Sigmoid colon (tissue), 6 donors: ENCODE measurements at regions not wholly inside any gene's neighbourhood (a gene's known extent, or its start where the extent isn't known, plus 50 kb on each side); places are given as distances from the start of the nearest gene placed in this dataset.

Experiments used
- DNase-seq: peaks from one replicate; pipeline ENCODE4 v3.0.0-alpha.2; 2019
- H3K27ac ChIP-seq, 4 donors: fragments of 200-600 bp; sonication (generic); one replicate each; pipeline ENCODE4 v1.5.1; 2016 to 2019; ENCODE audit warnings: mild to moderate bottlenecking in 1 of 4
- H3K27me3 ChIP-seq, 3 donors: fragments of 200-600 bp; sonication (generic); one replicate each; pipeline ENCODE4 v1.5.1; 2019; ENCODE audit warnings: mild to moderate bottlenecking in 1 of 3
- H3K36me3 ChIP-seq, 4 donors: fragments of 200-600 bp; sonication (generic); one replicate each; pipeline ENCODE4 v1.5.1; 2016 to 2019
- H3K4me1 ChIP-seq, 4 donors: fragments of 200-600 bp; sonication (generic); one replicate each; pipeline ENCODE4 v1.5.1; 2017 to 2019
- H3K4me3 ChIP-seq, 4 donors: fragments of 200-600 bp; sonication (generic); one replicate each; pipeline ENCODE4 v1.5.1; 2017 to 2019; ENCODE audit warnings: mild to moderate bottlenecking in 2 of 4, moderate library complexity in 1 of 4
- H3K9me3 ChIP-seq, 4 donors: fragments of 200-600 bp in 3 of 4; sonication (generic) in 3 of 4; one replicate each; pipeline versions ENCODE4 v1.5.1 to v1.6.1; 2013 to 2019
- EP300 ChIP-seq, 4 donors: sonication (generic); formaldehyde crosslinking; IDR thresholded peaks; one replicate each; pipeline ENCODE4 v1.6.1; 2017; ENCODE audit warnings: antibody characterized with exemption in 4 of 4
- POLR2A ChIP-seq, 2 donors: fragments of 450-650 bp; IDR thresholded peaks; one replicate each; pipeline ENCODE4 v1.6.1; 2016; ENCODE audit warnings: antibody characterized with exemption in 2 of 2, mild to moderate bottlenecking in 2 of 2, moderate library complexity in 2 of 2
- POLR2AphosphoS5 ChIP-seq, 4 donors: sonication (generic); formaldehyde crosslinking; IDR thresholded peaks; one replicate each; pipeline ENCODE4 v1.6.1; 2017; ENCODE audit warnings: antibody characterized with exemption in 4 of 4
- WGBS, 2 donors: extraction: QIAGEN DNeasy Blood & Tissue Kit; methylation state at CpG; one replicate each; pipeline ENCODE4 v1.1.7; 2013; 5-methylcytosine and 5-hydroxymethylcytosine counted together
- intact Hi-C: fragments of 100-400 bp; cut with DNase I; formaldehyde crosslinking; loops from one replicate; pipeline ENCODE4 v1.15.1; 2023
- TF ChIP-seq, protein P1 (sequence below), 4 experiments: fragments of 450-650 bp in 3 of 4; fragments of 200-600 bp in 1 of 4; IDR thresholded peaks; one replicate each; pipeline ENCODE4 v1.5.1; 2016 to 2019; ENCODE audit warnings: antibody characterized with exemption in 4 of 4, mild to moderate bottlenecking in 3 of 4, moderate library complexity in 2 of 4
- donor health status: healthy with polysubstance abuse.
- donor health status: healthy.

DNA sequence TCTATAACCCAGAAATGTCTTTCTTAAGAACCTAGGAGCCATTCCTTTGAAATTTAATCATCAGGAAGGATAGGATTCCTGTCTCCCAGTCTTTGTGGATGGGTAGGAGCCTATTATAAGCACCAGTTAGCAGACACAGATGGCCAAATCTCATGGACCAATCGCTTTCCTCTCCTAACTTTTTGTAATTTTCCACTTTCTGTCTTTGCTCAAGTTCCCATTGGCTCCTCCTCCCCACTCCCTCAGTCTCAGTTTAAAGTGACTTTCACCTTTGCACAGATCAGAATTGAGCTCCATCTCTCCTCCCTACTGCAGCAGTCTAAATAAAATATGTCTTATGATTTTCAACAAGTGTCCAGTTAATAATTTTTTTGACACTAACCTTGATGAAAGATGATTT is 192.3 kb downstream of the HS3ST3A1 start:
- H3K27me3 ChIP-seq, result no peaks in the 10 kb centered on the region
- no peaks in the 10 kb centered on the region for H3K4me1 ChIP-seq
- no peak overlapping the region for H3K27ac ChIP-seq
- DNase-seq, result no peak
- no peaks in the 10 kb centered on the region for H3K9me3 ChIP-seq
- H3K36me3 ChIP-seq, result no peaks in the 10 kb centered on the region
- intact Hi-C loops, result no loop called here
- WGBS, 2 donors, result 85 to 87% methylated on average over 1 of the region's 1 CpG
- TF ChIP-seq POLR2AphosphoS5 (IDR thresholded peaks at IDR 0.05) (no peak), POLR2A (IDR thresholded peaks at IDR 0.05) (no peak), EP300 (IDR thresholded peaks at IDR 0.05) (no peak)
- TF ChIP-seq, protein P1, sequence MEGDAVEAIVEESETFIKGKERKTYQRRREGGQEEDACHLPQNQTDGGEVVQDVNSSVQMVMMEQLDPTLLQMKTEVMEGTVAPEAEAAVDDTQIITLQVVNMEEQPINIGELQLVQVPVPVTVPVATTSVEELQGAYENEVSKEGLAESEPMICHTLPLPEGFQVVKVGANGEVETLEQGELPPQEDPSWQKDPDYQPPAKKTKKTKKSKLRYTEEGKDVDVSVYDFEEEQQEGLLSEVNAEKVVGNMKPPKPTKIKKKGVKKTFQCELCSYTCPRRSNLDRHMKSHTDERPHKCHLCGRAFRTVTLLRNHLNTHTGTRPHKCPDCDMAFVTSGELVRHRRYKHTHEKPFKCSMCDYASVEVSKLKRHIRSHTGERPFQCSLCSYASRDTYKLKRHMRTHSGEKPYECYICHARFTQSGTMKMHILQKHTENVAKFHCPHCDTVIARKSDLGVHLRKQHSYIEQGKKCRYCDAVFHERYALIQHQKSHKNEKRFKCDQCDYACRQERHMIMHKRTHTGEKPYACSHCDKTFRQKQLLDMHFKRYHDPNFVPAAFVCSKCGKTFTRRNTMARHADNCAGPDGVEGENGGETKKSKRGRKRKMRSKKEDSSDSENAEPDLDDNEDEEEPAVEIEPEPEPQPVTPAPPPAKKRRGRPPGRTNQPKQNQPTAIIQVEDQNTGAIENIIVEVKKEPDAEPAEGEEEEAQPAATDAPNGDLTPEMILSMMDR (IDR thresholded peaks at IDR 0.05), result no peak
- H3K4me3 ChIP-seq, result no peak overlapping the region

GRCh38 chr17:13407381-13407780 is 194.3 kb downstream of the HS3ST3A1 start:
- WGBS, 2 donors, result 91% methylated on average over 6 of the region's 6 CpGs
- Histone ChIP-seq H3K4me1 (no peaks in the 10 kb centered on the region), H3K4me3 (no peak overlapping the region), H3K36me3 (no peaks in the 10 kb centered on the region), H3K27ac (no peak overlapping the region), H3K9me3 (no peaks in the 10 kb centered on the region), H3K27me3 (no peaks in the 10 kb centered on the region)
- no peak for DNase-seq
- no peak for TF ChIP-seq EP300 (IDR thresholded peaks at IDR 0.05)
- TF ChIP-seq POLR2A (IDR thresholded peaks at IDR 0.05), result no peak
- TF ChIP-seq, protein P1 (IDR thresholded peaks at IDR 0.05), result no peak
- no peak for TF ChIP-seq POLR2AphosphoS5 (IDR thresholded peaks at IDR 0.05)
- intact Hi-C loops, result no loop called here

DNA sequence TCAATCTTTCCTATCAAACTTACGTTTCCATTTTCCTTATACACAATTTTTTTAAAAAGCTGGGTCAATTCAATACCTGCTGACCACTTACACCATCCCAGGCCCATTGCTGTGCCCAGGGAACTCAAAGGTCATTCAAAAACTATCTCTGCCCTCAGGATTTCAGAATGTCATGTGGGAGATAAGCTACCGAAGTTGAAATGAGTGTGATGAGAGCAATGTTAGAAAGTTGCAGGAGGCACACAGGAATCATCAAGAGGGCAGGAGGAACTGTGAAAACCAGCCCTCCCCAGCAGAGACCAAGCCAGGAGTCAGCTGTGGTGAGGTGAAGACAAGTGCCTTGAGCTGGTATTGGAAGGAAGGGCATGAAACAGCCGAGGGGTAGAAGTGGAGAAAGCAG is 195.9 kb downstream of the HS3ST3A1 start:
- no peaks in the 10 kb centered on the region for H3K9me3 ChIP-seq
- H3K27ac ChIP-seq, result no peak overlapping the region
- no peak for DNase-seq
- no peaks in the 10 kb centered on the region for H3K36me3 ChIP-seq
- H3K27me3 ChIP-seq, result no peaks in the 10 kb centered on the region
- 70 to 73% methylated on average over 3 of the region's 3 CpGs for WGBS, 2 donors
- H3K4me3 ChIP-seq, result no peak overlapping the region
- H3K4me1 ChIP-seq, result no peaks in the 10 kb centered on the region
- TF ChIP-seq, protein P1 (IDR thresholded peaks at IDR 0.05), result no peak
- no peak for TF ChIP-seq POLR2AphosphoS5 (IDR thresholded peaks at IDR 0.05)
- intact Hi-C loops, result no loop called here

GRCh38 chr17:13405080-13405479 is 196.6 kb downstream of the HS3ST3A1 start:
- H3K27me3 ChIP-seq, result no peaks in the 10 kb centered on the region
- no peak for DNase-seq
- TF ChIP-seq POLR2AphosphoS5 (IDR thresholded peaks at IDR 0.05), result no peak
- TF ChIP-seq EP300 (IDR thresholded peaks at IDR 0.05), result no peak
- TF ChIP-seq POLR2A (IDR thresholded peaks at IDR 0.05), result no peak
- H3K27ac ChIP-seq, result no peak overlapping the region
- intact Hi-C loops, result no loop called here
- no peaks in the 10 kb centered on the region for H3K4me1 ChIP-seq
- 94 to 99% methylated on average over 1 of the region's 1 CpG for WGBS, 2 donors
- H3K36me3 ChIP-seq, result no peaks in the 10 kb centered on the region
- no peak overlapping the region for H3K4me3 ChIP-seq
- no peaks in the 10 kb centered on the region for H3K9me3 ChIP-seq

DNA sequence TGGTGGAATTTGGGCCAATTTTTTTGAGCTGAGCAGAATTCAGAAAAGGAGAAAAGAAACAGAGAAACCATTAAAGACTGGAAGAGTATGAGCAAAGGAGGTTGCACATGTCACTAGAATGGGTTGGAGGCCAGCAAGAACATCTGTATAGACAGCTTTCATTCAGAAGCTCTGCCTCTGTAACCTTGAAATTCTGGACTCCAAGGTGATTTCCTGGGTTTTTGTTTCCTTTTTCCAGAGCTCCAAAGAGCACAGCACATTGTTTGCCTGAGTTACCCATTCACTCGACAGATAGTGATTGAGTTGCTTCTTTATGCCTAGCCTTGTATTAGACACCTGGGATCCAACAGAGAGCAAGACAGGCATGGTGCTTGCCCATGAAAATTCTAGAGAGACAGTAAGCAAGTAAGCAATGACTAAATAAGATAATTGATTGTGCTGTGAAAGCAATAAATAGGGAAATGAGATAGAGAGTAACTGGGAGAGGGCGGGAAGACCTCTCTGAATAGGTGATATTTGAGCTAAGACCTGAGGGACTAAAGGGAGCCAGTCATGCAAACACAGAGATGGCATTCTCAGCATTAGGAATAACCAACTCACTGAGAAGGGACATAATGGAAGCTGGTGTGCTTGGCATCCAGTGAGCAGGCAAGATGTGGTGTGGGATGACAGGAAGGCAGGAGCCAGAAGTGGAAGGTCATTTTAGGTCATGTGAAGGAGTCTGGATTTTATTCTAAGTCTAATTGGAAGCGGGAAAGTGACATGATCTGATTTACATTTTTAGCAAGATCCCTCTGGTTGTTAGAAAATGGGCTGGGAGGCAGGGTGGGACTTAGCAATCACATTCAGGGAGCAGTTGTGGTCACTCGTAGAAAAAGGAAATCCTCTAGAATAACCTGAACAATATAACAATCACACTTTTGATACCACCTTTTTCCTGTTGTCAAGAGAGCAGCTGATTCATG is 197.5 kb downstream of the HS3ST3A1 start:
- Histone ChIP-seq H3K4me3 (no peak overlapping the region), H3K27me3 (no peaks in the 10 kb centered on the region), H3K36me3 (no peaks in the 10 kb centered on the region), H3K4me1 (no peaks in the 10 kb centered on the region), H3K27ac (no peak overlapping the region), H3K9me3 (no peaks in the 10 kb centered on the region)
- no peak for DNase-seq
- no peak for TF ChIP-seq EP300 (IDR thresholded peaks at IDR 0.05)
- intact Hi-C loops, result no loop called here
- WGBS, 2 donors, result 65 to 72% methylated on average over 4 of the region's 4 CpGs
